ENCODE measurements at regions not wholly inside any gene's neighbourhood (a gene's known extent, or its start where the extent isn't known, plus 50 kb on each side); places are given as distances from the start of the nearest gene placed in this dataset.
"Not testable (repeated sequence)": the region's sequence is repeated elsewhere in the genome, so short reads cannot be mapped to it uniquely, and the experiment has no call there.

DNA sequence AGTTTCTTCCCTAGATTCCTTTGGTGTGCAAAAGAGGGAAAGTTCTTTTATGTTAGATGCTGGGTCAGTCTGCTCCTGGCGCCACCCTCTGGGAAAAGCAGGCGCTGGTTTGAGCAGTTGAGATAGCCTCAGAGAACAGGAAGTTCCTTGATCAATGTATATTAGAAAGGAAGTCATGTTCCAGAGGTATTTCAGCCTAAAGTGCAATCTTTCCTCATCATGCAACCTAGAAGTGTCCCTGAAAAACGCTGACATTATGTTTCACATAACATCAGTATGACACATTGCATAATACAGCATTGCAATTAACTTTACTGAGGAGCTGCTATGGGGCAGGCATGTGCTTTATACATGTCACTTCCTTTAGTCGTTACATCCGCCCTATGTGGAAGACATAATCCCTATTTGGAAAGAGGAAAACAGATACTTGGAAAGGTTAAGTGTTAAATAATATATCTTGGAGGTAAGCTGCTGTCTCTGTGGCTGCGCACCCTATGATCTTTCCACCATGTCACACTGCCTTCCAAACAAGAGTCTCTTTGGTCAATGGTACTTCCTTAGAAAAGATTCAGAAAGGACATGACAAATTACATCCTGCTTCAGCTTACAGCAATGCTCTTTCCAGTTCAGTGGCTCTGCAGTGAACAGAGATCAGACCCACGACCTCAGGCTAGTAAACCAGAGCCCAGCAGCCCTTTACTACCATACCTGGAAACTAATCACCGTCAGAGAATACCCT is 369.7 kb downstream of the RAD51AP2 start:
- H3K27me3 Mint-ChIP-seq: no peaks in the 10 kb centered on the region

DNA sequence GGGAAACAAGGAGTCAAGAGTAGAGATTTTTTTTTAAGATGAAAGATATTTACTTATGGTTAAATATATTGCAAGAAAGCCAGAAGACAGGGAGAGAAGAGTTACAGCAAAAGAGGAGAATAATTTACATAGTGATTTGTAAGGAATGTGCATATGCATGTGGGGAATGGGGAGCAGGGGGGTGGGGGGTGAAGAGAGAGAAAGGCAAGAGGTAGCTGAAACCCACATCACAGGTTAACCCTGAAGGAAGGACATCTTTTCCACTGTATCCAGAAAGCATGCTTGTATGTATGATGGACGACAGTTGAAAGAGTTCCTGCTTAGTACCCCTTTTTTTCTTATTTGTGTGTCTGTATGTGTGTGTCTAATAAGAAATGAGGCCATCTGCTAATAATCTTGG is 371.9 kb downstream of the RAD51AP2 start:
- ChIA-PET POLR2A (no interaction called here), CTCF (no interaction called here)
- H3K4me3 Mint-ChIP-seq: no peak overlapping the region
- H3K27ac Mint-ChIP-seq: no peak overlapping the region
- H3K4me1 Mint-ChIP-seq: no peaks in the 10 kb centered on the region
- H3K27me3 Mint-ChIP-seq: no peaks in the 10 kb centered on the region
- H3K9me3 Mint-ChIP-seq: no peaks in the 10 kb centered on the region
- no peak for DNase-seq
- H3K36me3 Mint-ChIP-seq (ENCODE audit: low read depth): no peaks in the 10 kb centered on the region

More for the DNA sequence above, 369.7 kb downstream of the RAD51AP2 start:
- ChIA-PET CTCF (no interaction called here), POLR2A (no interaction called here)
- Mint-ChIP-seq H3K36me3 (ENCODE audit: low read depth) (no peaks in the 10 kb centered on the region), H3K27ac (no peak overlapping the region), H3K9me3 (no peaks in the 10 kb centered on the region), H3K4me1 (no peaks in the 10 kb centered on the region), H3K4me3 (no peak overlapping the region)
- DNase-seq: no peak

DNA sequence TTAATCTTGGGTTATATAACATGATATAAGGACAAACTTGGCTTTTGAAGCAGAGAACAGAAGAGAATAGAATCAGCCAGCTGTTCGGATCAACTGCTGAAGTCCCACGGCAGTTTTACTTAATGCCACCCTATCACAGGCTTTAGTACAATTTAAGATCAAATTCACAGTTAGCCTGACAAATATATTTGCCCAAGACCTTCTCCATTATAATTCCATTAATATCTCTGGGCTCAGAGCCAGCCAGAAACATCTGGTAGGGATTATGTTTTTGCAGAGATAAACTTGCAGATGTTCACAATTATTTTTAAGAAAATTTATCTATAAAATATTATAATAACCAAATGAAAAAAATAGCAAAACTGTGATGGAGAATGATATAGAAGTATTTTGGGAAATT is 381.4 kb downstream of the RAD51AP2 start:
- Mint-ChIP-seq H3K4me1 (no peaks in the 10 kb centered on the region), H3K36me3 (ENCODE audit: low read depth) (no peaks in the 10 kb centered on the region), H3K27me3 (no peaks in the 10 kb centered on the region), H3K9me3 (no peaks in the 10 kb centered on the region), H3K27ac (no peak overlapping the region), H3K4me3 (no peak overlapping the region)
- ChIA-PET POLR2A (no interaction called here), CTCF (no interaction called here)
- DNase-seq: no peak

DNA sequence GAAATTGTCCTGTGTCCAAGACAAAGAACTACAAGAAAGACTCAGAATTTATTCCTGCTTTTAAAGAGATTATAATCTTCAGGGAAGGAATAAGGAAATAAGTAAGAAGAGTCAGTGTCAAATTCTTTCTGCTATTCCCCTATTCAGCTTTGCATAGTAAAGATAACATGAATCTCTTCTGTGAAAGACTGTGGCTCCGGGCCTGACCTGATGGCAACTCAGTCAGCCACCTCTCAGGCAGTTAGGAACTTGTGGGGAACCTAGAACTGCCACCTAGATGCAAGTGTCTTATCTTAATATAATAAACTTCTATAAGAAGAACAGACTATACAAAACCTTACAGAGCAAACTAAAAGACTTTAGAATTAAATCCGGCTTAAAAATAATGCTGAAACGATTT is 382.0 kb downstream of the RAD51AP2 start:
- CTCF ChIA-PET: no interaction called here
- Mint-ChIP-seq H3K27me3 (no peaks in the 10 kb centered on the region), H3K9me3 (no peaks in the 10 kb centered on the region), H3K27ac (no peak overlapping the region), H3K4me1 (no peaks in the 10 kb centered on the region), H3K4me3 (no peak overlapping the region), H3K36me3 (ENCODE audit: low read depth) (no peaks in the 10 kb centered on the region)
- no peak for DNase-seq
- POLR2A ChIA-PET: no interaction called here

DNA sequence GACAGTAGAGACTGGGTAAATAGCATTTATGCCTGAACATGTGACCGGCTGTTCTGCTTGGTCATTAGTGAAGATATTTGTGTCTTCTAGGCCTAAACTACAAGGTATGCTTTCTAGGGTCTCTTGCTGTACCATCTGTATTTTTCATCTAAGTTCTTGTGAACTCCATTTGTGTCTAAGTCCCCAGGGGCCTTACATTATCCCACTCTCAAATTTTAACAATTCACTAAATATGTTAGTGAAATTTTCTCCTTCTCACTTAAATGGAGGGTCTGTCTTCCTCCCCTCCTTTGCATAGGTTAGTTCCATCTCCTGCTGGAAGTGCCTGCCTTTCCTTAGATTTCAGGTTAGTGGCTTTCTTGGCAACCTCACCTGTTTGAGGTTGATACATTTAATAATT is 382.6 kb downstream of the RAD51AP2 start:
- H3K9me3 Mint-ChIP-seq: no peaks in the 10 kb centered on the region
- no peak for DNase-seq
- POLR2A ChIA-PET: no interaction called here
- no peaks in the 10 kb centered on the region for H3K27me3 Mint-ChIP-seq
- H3K36me3 Mint-ChIP-seq (ENCODE audit: low read depth): no peaks in the 10 kb centered on the region
- CTCF ChIA-PET: no interaction called here
- H3K27ac Mint-ChIP-seq: no peak overlapping the region
- H3K4me3 Mint-ChIP-seq: no peak overlapping the region
- no peaks in the 10 kb centered on the region for H3K4me1 Mint-ChIP-seq

DNA sequence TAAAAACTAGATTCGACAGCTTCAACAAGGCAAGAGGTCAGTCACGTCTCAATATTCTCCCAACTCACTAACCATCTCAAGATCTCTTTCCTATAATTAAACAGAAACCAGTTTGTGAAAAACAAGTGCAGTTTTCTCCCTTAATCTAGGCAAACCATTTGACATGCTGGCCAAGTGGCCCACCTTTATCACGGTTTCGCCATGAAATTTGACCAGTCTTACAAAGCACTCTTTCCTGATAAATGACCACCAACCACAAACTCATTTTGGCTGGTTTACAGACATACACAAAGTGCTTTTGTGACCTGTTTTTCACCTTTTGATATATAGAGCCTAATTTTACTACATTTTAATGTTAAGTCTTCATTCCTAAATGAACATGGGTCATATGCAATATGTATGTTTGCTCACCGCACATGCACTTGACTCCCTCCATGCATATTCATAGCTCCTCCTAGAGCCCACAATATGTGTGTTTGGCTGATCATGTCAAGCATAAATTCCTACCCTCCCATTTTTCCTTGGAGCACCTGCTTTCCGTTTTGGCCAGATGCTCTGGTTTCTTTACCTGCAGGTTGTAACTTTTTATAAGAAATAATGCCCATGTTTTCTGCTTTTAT is 385.1 kb downstream of the RAD51AP2 start:
- Mint-ChIP-seq H3K4me3 (no peak overlapping the region), H3K36me3 (ENCODE audit: low read depth) (no peaks in the 10 kb centered on the region), H3K9me3 (no peaks in the 10 kb centered on the region), H3K4me1 (no peaks in the 10 kb centered on the region), H3K27ac (no peak overlapping the region), H3K27me3 (no peaks in the 10 kb centered on the region)
- no peak for DNase-seq
- POLR2A ChIA-PET: no interaction called here
- CTCF ChIA-PET: no interaction called here

DNA sequence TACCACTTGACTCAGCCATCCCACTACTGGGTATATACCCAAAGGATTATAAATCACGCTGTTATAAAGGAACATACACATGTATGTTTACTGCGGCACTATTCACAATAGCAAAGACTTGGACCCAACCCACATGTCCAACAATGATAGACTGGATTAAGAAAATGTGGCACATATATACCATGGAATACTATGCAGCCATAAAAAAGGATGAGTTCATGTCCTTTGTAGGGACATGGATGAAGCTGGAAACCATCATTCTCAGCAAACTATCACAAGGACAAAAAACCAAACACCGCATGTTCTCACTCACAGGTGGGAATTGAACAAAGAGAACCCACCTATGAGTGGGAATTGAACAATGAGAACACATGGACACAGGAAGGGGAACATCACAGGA is 387.6 kb downstream of the RAD51AP2 start:
- H3K27me3 Mint-ChIP-seq, CTCF ChIA-PET, H3K9me3 Mint-ChIP-seq: not testable (repeated sequence)

DNA sequence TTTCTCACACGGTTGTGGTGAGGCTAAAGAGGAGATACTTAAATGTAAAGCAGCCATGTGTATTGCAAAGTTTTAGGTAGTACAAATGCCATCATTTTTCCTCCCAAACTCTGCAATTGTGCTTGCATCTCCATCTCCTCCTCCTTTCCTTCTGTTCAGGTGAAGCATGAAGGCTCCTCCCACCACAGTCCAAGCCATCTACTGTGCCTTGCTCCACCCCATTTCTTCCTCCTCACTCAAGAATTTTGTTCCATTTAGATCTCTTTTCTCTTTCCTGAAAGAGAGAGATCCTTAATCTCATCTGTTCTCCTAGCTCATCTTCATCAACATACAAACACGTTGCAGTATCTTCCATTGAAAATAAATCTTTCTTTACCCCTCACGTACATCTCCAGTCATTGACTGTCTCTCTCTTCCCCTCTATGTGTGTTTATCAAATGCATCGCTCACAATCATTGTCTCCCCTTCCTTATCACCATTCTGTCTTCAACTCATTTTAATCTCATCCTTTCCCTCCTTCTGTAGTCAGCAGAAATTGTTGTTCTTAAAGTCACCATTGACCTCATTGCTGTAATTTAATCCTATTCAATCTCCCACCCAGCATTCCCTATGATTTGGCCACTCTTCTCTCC is 392.1 kb downstream of the RAD51AP2 start:
- H3K4me1 Mint-ChIP-seq: no peaks in the 10 kb centered on the region
- CTCF ChIA-PET: no interaction called here
- POLR2A ChIA-PET: no interaction called here

More for the DNA sequence above, 387.6 kb downstream of the RAD51AP2 start:
- H3K36me3 Mint-ChIP-seq (ENCODE audit: low read depth); DNase-seq; POLR2A ChIA-PET; H3K27ac Mint-ChIP-seq; H3K4me1 Mint-ChIP-seq; H3K4me3 Mint-ChIP-seq: not testable (repeated sequence)

DNA sequence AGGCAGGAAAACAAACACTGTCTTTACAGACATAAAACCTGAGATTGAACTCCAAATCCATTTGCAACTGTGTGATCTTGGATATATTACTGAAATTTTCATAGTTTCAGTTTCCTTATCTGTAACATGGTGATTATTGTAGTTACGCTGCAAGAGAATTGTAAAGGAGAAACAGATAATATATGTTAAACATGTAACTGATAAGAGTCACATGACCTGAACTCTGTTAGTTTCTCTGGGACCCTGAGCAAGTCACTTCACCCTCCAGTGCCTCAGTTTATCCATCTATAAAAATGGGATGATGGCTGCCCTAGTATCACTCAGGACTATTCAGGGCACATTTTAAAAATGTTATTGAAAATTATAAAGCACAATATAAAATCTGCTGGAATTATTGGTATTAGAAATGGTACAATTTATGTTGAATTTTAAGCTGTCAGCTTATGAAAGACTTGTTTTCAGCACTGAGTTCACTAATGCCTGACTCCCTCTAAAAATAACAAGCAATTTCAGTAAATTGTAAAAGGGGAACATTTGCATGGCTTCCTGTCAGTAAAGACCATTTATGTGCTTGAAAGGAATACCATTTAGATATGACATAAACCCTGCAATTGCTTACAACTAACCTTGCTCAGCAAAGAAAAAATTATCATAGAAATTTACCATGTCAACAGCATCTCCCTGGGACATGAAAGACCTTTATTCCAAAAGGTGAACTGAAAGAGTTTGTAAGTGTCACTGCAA is 393.5 kb downstream of the RAD51AP2 start:
- CTCF ChIA-PET: no interaction called here
- Mint-ChIP-seq H3K4me3 (no peak overlapping the region), H3K9me3 (no peaks in the 10 kb centered on the region), H3K36me3 (ENCODE audit: low read depth) (no peaks in the 10 kb centered on the region), H3K27ac (no peak overlapping the region), H3K27me3 (no peaks in the 10 kb centered on the region), H3K4me1 (no peaks in the 10 kb centered on the region)
- POLR2A ChIA-PET: no interaction called here
- DNase-seq: no peak

More for the DNA sequence above, 392.1 kb downstream of the RAD51AP2 start:
- Mint-ChIP-seq H3K4me3 (no peak overlapping the region), H3K27me3 (no peaks in the 10 kb centered on the region), H3K9me3 (no peaks in the 10 kb centered on the region), H3K27ac (no peak overlapping the region), H3K36me3 (ENCODE audit: low read depth) (no peaks in the 10 kb centered on the region)
- no peak for DNase-seq

DNA sequence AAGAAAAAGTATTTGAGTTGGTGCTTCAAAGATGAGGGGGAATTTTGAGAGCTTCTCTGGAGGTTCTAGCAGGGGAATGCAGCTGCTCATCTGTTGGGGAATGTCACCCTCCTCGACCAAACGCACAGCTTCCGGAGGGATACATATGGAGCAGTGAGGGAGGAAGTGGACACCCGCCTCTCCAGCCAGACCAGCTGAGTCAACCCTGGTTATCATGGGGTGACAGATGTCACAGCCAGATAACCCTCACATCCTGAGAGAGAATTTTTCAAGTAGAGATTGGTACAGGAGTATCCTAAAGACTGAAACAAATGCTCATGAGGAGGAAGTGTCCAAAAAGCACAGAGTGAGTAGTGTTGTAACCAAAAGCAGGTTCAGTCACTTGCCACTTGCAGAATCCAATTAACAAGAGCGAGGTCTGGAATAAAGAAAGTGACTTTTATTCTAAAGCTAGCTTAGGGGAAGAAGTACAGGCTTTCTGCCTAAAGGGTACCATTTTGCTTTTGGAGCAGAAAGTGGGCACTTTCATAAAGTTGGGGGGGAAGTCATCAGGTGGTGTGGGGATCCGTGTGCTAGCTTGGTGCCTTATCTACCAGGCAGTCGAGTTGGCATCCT is 395.2 kb downstream of the RAD51AP2 start:
- POLR2A ChIA-PET: no interaction called here
- no peaks in the 10 kb centered on the region for H3K27me3 Mint-ChIP-seq

DNA sequence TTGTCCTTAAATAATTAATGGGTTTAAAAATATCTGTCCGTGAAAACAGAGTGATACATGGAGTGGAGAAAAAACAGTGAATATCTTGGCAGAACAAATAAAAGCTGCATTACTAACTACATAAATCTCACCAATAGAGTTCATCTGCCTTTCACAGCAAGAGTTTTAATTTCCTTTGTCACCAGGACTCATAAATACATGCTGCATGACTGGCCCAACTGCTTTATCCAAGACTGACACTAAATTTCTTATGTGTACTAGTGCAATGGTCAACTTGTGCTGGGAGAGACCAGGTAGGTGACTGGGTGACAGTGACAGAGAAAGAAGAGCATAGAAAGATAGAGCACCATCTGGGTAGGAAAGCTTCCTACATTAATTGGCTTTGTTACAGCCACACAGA is 402.8 kb downstream of the RAD51AP2 start:
- ChIA-PET POLR2A (no interaction called here), CTCF (no interaction called here)
- DNase-seq: no peak
- no peaks in the 10 kb centered on the region for H3K4me1 Mint-ChIP-seq
- no peaks in the 10 kb centered on the region for H3K36me3 Mint-ChIP-seq (ENCODE audit: low read depth)
- H3K27ac Mint-ChIP-seq: no peak overlapping the region
- no peaks in the 10 kb centered on the region for H3K9me3 Mint-ChIP-seq
- H3K4me3 Mint-ChIP-seq: no peak overlapping the region
- no peaks in the 10 kb centered on the region for H3K27me3 Mint-ChIP-seq

More for the DNA sequence above, 395.2 kb downstream of the RAD51AP2 start:
- Mint-ChIP-seq H3K36me3 (ENCODE audit: low read depth) (no peaks in the 10 kb centered on the region), H3K4me3 (no peak overlapping the region), H3K27ac (no peak overlapping the region), H3K4me1 (no peaks in the 10 kb centered on the region), H3K9me3 (no peaks in the 10 kb centered on the region)
- DNase-seq: no peak
- CTCF ChIA-PET: no interaction called here

DNA sequence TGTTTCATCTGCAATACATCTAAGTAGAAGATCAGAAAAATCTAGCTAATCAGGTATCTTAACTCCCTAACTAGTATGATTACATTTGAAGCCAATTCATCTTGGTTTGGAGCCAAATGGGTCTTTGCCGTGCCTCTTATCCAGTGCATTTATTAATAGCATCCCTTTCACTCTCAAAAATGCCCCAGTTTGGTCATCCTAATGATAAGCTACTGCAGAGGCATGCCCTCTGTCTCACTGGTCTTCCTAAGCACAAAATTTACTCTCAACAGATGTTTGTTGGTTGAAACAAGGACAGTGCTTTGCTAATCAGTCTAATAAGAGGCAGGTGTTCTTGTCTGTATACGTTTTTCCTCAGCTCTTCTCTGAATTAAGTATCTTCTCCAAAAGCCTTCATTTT is 403.2 kb downstream of the RAD51AP2 start:
- Mint-ChIP-seq H3K27me3 (no peaks in the 10 kb centered on the region), H3K27ac (no peak overlapping the region), H3K36me3 (ENCODE audit: low read depth) (no peaks in the 10 kb centered on the region), H3K4me1 (no peaks in the 10 kb centered on the region), H3K9me3 (no peaks in the 10 kb centered on the region), H3K4me3 (no peak overlapping the region)
- CTCF ChIA-PET: no interaction called here
- POLR2A ChIA-PET: no interaction called here
- DNase-seq: no peak

DNA sequence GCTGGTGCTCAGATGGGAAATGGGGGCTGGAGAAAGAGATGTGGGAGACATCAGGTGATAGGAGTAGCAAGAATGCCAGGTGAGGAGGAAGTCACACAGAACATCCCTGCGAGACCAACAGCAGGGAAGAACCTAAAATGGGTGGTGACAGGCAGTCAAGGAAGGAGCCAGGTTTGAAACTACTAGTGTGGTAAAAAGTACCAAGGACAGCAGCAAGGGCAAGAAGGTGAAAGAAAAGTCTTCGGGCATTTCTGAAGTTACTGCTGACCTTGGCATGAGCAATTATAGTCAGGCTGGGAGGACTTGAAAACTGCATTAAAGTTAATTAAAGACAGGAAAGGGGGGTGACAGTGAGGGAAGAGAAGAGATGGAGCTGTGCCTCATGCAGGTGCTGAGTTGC is 410.4 kb downstream of the RAD51AP2 start:
- H3K4me3 Mint-ChIP-seq: no peak overlapping the region
- CTCF ChIA-PET: no interaction called here
- no peaks in the 10 kb centered on the region for H3K4me1 Mint-ChIP-seq
- POLR2A ChIA-PET: no interaction called here
- H3K36me3 Mint-ChIP-seq (ENCODE audit: low read depth): no peaks in the 10 kb centered on the region
- no peak overlapping the region for H3K27ac Mint-ChIP-seq
- no peak for DNase-seq
- H3K27me3 Mint-ChIP-seq: no peaks in the 10 kb centered on the region
- no peaks in the 10 kb centered on the region for H3K9me3 Mint-ChIP-seq

Data from activated CD4-positive, alpha-beta T cell treated with anti-CD3 and anti-CD28 coated beads, Interleukin-2, amount 10 ng/mL, durations not matched to agents 7 days and 5 days (primary cell).